Hepatocyte (in vitro differentiated cells): ENCODE measurements at regions not wholly inside any gene's neighbourhood (a gene's known extent, or its start where the extent isn't known, plus 50 kb on each side); places are given as distances from the start of the nearest gene placed in this dataset.

ENCODE experiments used
- DNase-seq: peaks from one replicate; pipeline ENCODE4 v3.0.0-alpha.2; 2016; ENCODE audit warnings: low spot score
- H2AFZ ChIP-seq: fragments of 200-600 bp; sonication (generic); 2 replicates; pipeline ENCODE4 v1.6.0; 2016; ENCODE audit warnings: antibody characterized with exemption, mild to moderate bottlenecking
- H3K27ac ChIP-seq: fragments of 200-600 bp; sonication (generic); 2 replicates; pipeline ENCODE4 v1.5.1; 2016; ENCODE audit warnings: mild to moderate bottlenecking
- H3K27me3 ChIP-seq: fragments of 200-600 bp; sonication (generic); 2 replicates; pipeline ENCODE4 v1.6.1; 2016
- H3K36me3 ChIP-seq: fragments of 200-600 bp; sonication (generic); replicated peaks from 2 replicates; pipeline ENCODE4 v1.5.1; 2016; ENCODE audit warnings: low read depth; ENCODE audit not compliant: insufficient read depth
- H3K4me1 ChIP-seq: fragments of 200-600 bp; sonication (generic); 2 replicates; pipeline ENCODE4 v1.5.1; 2016; ENCODE audit warnings: mild to moderate bottlenecking, moderate library complexity; ENCODE audit not compliant: insufficient read depth
- H3K4me2 ChIP-seq: fragments of 200-600 bp; sonication (generic); 2 replicates; pipeline ENCODE4 v1.6.0; 2016
- H3K4me3 ChIP-seq: fragments of 200-600 bp; sonication (generic); 2 replicates; pipeline ENCODE4 v1.5.1; 2016; ENCODE audit warnings: mild to moderate bottlenecking
- H3K79me2 ChIP-seq: fragments of 200-600 bp; sonication (generic); 2 replicates; pipeline ENCODE4 v1.6.0; 2017; ENCODE audit warnings: mild to moderate bottlenecking
- H3K9me2 ChIP-seq: fragments of 200-600 bp; sonication (generic); replicated peaks from 2 replicates; pipeline ENCODE4 v1.6.0; 2017; ENCODE audit warnings: mild to moderate bottlenecking; ENCODE audit not compliant: insufficient read depth
- H3K9me3 ChIP-seq: fragments of 200-600 bp; sonication (generic); 2 replicates; pipeline ENCODE4 v1.5.1; 2016; ENCODE audit warnings: low read depth, mild to moderate bottlenecking
- H4K20me1 ChIP-seq: fragments of 200-600 bp; sonication (generic); 2 replicates; pipeline ENCODE4 v1.6.0; 2016; ENCODE audit warnings: mild to moderate bottlenecking; ENCODE audit not compliant: insufficient read depth, poor library complexity, severe bottlenecking
- CTCF ChIP-seq: fragments of 200-600 bp; sonication (generic); IDR thresholded peaks from 2 replicates; pipeline ENCODE4 v1.5.1; 2016; ENCODE audit warnings: antibody characterized with exemption, mild to moderate bottlenecking; ENCODE audit not compliant: poor library complexity
- EZH2 ChIP-seq: fragments of 200-600 bp; sonication (generic); IDR thresholded peaks from 2 replicates; pipeline ENCODE4 v1.6.1; 2016; ENCODE audit warnings: antibody characterized with exemption, mild to moderate bottlenecking, borderline replicate concordance
- EZH2phosphoT487 ChIP-seq: fragments of 200-600 bp; sonication (generic); IDR thresholded peaks from one replicate; pipeline ENCODE4 v1.6.1; 2018; ENCODE audit warnings: antibody characterized with exemption, mild to moderate bottlenecking, low read depth, moderate library complexity; ENCODE audit not compliant: unreplicated experiment, severe bottlenecking
- WGBS: methylation state at CpG from one replicate; pipeline ENCODE4 v1.1.6; 2016; ENCODE audit warnings: low lambda C conversion rate; ENCODE audit errors: missing lambda C conversion rate; 5-methylcytosine and 5-hydroxymethylcytosine counted together

GRCh38 chr1:96509339-96509738 is 212.2 kb upstream of the PTBP2 start:
- Histone ChIP-seq H3K9me2 (no peaks in the 10 kb centered on the region), H3K9me3 (no peaks in the 10 kb centered on the region), H3K27ac (no peak overlapping the region), H3K4me1 (no peaks in the 10 kb centered on the region), H3K4me3 (no peak overlapping the region), H4K20me1 (no peaks in the 10 kb centered on the region), H3K4me2 (no peak overlapping the region), H3K79me2 (no peaks in the 10 kb centered on the region), H3K36me3 (no peaks in the 10 kb centered on the region), H3K27me3 (no peaks in the 10 kb centered on the region), H2AFZ (no peak overlapping the region)
- DNase-seq: no peak
- 80% methylated on average over 1 of the region's 1 CpG for WGBS
- TF ChIP-seq CTCF: no peak

DNA sequence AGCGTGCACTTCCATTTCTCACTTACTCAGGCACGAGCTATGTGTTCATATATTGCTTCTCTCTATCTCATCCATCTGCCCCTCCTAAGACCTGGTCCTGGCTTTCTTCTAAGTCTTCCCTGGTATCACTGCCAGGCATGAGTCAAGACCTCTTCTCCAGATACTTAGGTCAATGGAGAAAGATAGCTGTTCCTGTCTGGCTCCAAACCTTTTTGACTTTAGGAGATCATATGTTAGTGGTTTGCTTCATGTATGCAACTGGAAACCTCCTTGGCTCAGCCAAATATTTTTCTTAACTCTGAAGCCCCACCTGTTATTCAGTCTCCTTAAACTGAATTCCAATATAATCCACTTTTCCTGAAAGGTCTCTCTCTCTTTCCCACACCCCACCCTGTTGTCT is 211.6 kb upstream of the PTBP2 start:
- TF ChIP-seq EZH2phosphoT487 (no peak), EZH2 (no peak), CTCF (no peak)
- DNase-seq: no peak
- WGBS: 79% methylated on average over 2 of the region's 2 CpGs
- Histone ChIP-seq H3K4me1 (no peaks in the 10 kb centered on the region), H3K27me3 (no peaks in the 10 kb centered on the region), H3K79me2 (no peaks in the 10 kb centered on the region), H3K9me2 (no peaks in the 10 kb centered on the region), H3K27ac (no peak overlapping the region), H3K36me3 (no peaks in the 10 kb centered on the region), H3K4me2 (no peak overlapping the region), H4K20me1 (no peaks in the 10 kb centered on the region), H3K4me3 (no peak overlapping the region), H2AFZ (no peak overlapping the region), H3K9me3 (no peaks in the 10 kb centered on the region)

DNA sequence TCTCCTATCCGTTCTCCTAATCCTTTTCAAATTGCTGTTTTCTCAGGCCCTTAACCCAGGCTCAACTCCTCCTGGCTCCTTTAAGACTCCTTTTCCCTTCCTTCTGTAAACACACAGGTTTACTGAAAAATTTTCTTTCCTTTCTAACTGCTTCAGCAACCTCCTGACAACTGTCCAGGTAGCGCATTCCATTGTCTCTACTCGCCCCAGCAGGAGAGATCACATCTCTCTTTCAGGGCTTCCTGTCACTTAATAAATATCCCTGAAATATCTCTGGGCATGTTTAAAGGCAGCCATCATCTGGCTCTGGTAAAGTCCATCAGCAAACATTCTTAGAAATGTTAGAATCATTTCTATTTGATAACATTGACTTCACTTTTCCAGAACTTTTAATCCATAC is 211.2 kb upstream of the PTBP2 start:
- no peaks in the 10 kb centered on the region for H4K20me1 ChIP-seq
- H3K36me3 ChIP-seq: no peaks in the 10 kb centered on the region
- DNase-seq: no peak
- no peaks in the 10 kb centered on the region for H3K9me3 ChIP-seq
- H3K4me2 ChIP-seq: no peak overlapping the region
- no peaks in the 10 kb centered on the region for H3K9me2 ChIP-seq
- WGBS: 45% methylated on average over 3 of the region's 3 CpGs
- no peaks in the 10 kb centered on the region for H3K27me3 ChIP-seq
- H3K4me1 ChIP-seq: no peaks in the 10 kb centered on the region
- no peak overlapping the region for H2AFZ ChIP-seq
- no peak overlapping the region for H3K27ac ChIP-seq
- no peaks in the 10 kb centered on the region for H3K79me2 ChIP-seq
- TF ChIP-seq EZH2 (no peak), EZH2phosphoT487 (no peak)
- no peak overlapping the region for H3K4me3 ChIP-seq

DNA sequence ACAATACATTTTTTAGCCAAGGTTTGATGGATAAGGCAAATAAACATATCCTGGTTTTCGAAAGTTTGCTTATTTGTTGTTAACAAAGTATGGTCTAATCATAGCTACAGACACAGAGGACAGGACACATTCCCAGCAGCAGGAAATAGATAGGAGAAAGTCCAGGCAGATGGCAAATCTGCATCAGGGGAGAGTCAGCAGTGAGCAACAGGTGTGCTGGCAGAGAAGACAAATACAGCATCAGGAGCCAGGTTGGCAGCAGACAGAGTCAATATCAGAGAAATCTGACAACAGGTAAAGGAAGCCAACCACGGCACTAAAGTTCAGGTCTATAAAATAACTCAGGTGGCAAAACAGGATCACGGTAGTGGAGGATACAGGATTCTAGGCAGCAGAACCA is 210.7 kb upstream of the PTBP2 start:
- no peaks in the 10 kb centered on the region for H3K9me2 ChIP-seq
- H3K27ac ChIP-seq: no peak overlapping the region
- no peaks in the 10 kb centered on the region for H3K27me3 ChIP-seq
- no peak for TF ChIP-seq CTCF
- TF ChIP-seq EZH2: no peak
- TF ChIP-seq EZH2phosphoT487: no peak
- H3K4me3 ChIP-seq: no peak overlapping the region
- no peak overlapping the region for H2AFZ ChIP-seq
- no peaks in the 10 kb centered on the region for H3K9me3 ChIP-seq
- DNase-seq: no peak
- no peaks in the 10 kb centered on the region for H4K20me1 ChIP-seq
- H3K36me3 ChIP-seq: no peaks in the 10 kb centered on the region
- no peaks in the 10 kb centered on the region for H3K4me1 ChIP-seq
- WGBS: 80% methylated on average over 3 of the region's 3 CpGs
- H3K79me2 ChIP-seq: no peaks in the 10 kb centered on the region
- H3K4me2 ChIP-seq: no peak overlapping the region
